ENCODE measurements at regions not wholly inside any gene's neighbourhood (a gene's known extent, or its start where the extent isn't known, plus 50 kb on each side); places are given as distances from the start of the nearest gene placed in this dataset.

GRCh38 chr6:139442188-139442671 lies 67.8 kb upstream of the CITED2 start (continued):
- TF ChIP-seq ZNF766 (CRISPR knock-in tag; conservative IDR thresholded peaks at IDR 0.05) (0 out of 2 replicates have a peak, but pooled peaks have one; percentile 47), ZNF583 (CRISPR knock-in tag; IDR thresholded peaks at IDR 0.05) (peak; percentile 70; the same call in 1 of the 2 replicates), SMARCE1 (IDR thresholded peaks at IDR 0.05) (0 out of 2 replicates have a peak, but pooled peaks have one; percentile 19), SIN3B (IDR thresholded peaks at IDR 0.05; ENCODE audit: low read depth) (no peak)

- H2AFZ ChIP-seq (ENCODE audit: low read depth, low read length), result peak overlapping the region; percentile 76
- CTCF ChIA-PET (ENCODE audit: low intra/inter-chr PET ratio), result no interaction called here
- ATAC-seq (peak; percentile 28; the same call in 2 of the 3 replicates), FAIRE-seq (peak; percentile 6), DNase-seq (ENCODE audit: extremely low read depth in 1 of 4, low spot score in 3 of 4) (no peak)
- no peaks in the 10 kb centered on the region for H3K27me3 ChIP-seq (ENCODE audit: control insufficient read depth in 2 of 2, insufficient read depth in 2 of 2, low read length in 2 of 2)
- POLR2A ChIA-PET, result interaction anchor here (0.9 to 3.2 kb wide), 9 partner anchors 10 to 67 kb away, joined by 3 to 14 read pairs (median 5); partner anchors contain the start of gene CITED2
- H3K36me3 ChIP-seq (ENCODE audit: control insufficient read depth, insufficient read depth, low read length), result no peaks in the 10 kb centered on the region; the same call in 2 of the 3 replicates
- H3K9me3 ChIP-seq (replicated peaks; ENCODE audit: control insufficient read depth, insufficient read depth, low read depth, low read length), result no peaks in the 10 kb centered on the region
- in situ Hi-C loops (cut with MboI) (no loop called here), intact Hi-C loops (cut with micrococcal nuclease) (no loop called here)
- H3K4me2 ChIP-seq (ENCODE audit: insufficient read depth, low read length), result 0 out of 2 replicates have a peak overlapping the region, but pooled peaks have one; percentile 2
- H3K9me1 ChIP-seq (ENCODE audit: control insufficient read depth, insufficient read depth, low read length), result no peaks in the 10 kb centered on the region
- peaks cover 15 to 36% of the 10 kb centered on the region in 2 experiments for H3K4me1 ChIP-seq (replicated peaks in 1 of 2; ENCODE audit: control insufficient read depth in 2 of 2, insufficient read depth in 2 of 2, low read length in 2 of 2)
- no peak overlapping the region for H3K9ac ChIP-seq (ENCODE audit: insufficient read depth in 1 of 2, low read depth in 2 of 2, low read length in 2 of 2)
- 55% methylated on average over 6 of the region's 6 CpGs for WGBS (ENCODE audit: insufficient coverage, low coverage, missing lambda C conversion rate)
- no TSS peak for BruUV-seq (replicated peaks)
- no peaks in the 10 kb centered on the region for H3K79me2 ChIP-seq (ENCODE audit: control insufficient read depth, insufficient read depth, low read length)
- no peaks in the 10 kb centered on the region for H4K20me1 ChIP-seq (replicated peaks; ENCODE audit: control insufficient read depth, insufficient read depth, low read length)
- no peak overlapping the region for H3K27ac ChIP-seq (ENCODE audit: extremely low read depth, low read depth, low read length)
- H3K4me3 ChIP-seq, result no peak overlapping the region
- TF ChIP-seq NFRKB (IDR thresholded peaks at IDR 0.05; ENCODE audit: low read depth) (no peak), L3MBTL2 (IDR thresholded peaks at IDR 0.05) (no peak), ZNF584 (CRISPR knock-in tag; IDR thresholded peaks at IDR 0.05; ENCODE audit: low read depth) (no peak), HDAC8 (tag; IDR thresholded peaks at IDR 0.05) (no peak), MAFG (tag; conservative IDR thresholded peaks at IDR 0.05) (no peak), ZNF347 (CRISPR knock-in tag; IDR thresholded peaks at IDR 0.05; ENCODE audit: low read depth) (no peak), ZNF143 (CRISPR knock-in tag; IDR thresholded peaks at IDR 0.05) (no peak), LEF1 (IDR thresholded peaks at IDR 0.05) (no peak), ZFP1 (CRISPR knock-in tag; IDR thresholded peaks at IDR 0.05) (no peak), RCOR1 (IDR thresholded peaks at IDR 0.05; ENCODE audit: borderline replicate concordance in 1 of 2, low read depth in 2 of 2, low read length in 2 of 2) (no peak), ELF1 (tag; IDR thresholded peaks at IDR 0.05) (no peak), ADNP (tag; IDR thresholded peaks at IDR 0.05) (no peak), ZSCAN32 (CRISPR knock-in tag; IDR thresholded peaks at IDR 0.05) (no peak), YBX1 (IDR thresholded peaks at IDR 0.05) (no peak)
- TF ChIP-seq, protein P1, sequence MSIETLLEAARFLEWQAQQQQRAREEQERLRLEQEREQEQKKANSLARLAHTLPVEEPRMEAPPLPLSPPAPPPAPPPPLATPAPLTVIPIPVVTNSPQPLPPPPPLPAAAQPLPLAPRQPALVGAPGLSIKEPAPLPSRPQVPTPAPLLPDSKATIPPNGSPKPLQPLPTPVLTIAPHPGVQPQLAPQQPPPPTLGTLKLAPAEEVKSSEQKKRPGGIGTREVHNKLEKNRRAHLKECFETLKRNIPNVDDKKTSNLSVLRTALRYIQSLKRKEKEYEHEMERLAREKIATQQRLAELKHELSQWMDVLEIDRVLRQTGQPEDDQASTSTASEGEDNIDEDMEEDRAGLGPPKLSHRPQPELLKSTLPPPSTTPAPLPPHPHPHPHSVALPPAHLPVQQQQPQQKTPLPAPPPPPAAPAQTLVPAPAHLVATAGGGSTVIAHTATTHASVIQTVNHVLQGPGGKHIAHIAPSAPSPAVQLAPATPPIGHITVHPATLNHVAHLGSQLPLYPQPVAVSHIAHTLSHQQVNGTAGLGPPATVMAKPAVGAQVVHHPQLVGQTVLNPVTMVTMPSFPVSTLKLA (conservative IDR thresholded peaks at IDR 0.05), result no peak
- TF ChIP-seq, protein P2, sequence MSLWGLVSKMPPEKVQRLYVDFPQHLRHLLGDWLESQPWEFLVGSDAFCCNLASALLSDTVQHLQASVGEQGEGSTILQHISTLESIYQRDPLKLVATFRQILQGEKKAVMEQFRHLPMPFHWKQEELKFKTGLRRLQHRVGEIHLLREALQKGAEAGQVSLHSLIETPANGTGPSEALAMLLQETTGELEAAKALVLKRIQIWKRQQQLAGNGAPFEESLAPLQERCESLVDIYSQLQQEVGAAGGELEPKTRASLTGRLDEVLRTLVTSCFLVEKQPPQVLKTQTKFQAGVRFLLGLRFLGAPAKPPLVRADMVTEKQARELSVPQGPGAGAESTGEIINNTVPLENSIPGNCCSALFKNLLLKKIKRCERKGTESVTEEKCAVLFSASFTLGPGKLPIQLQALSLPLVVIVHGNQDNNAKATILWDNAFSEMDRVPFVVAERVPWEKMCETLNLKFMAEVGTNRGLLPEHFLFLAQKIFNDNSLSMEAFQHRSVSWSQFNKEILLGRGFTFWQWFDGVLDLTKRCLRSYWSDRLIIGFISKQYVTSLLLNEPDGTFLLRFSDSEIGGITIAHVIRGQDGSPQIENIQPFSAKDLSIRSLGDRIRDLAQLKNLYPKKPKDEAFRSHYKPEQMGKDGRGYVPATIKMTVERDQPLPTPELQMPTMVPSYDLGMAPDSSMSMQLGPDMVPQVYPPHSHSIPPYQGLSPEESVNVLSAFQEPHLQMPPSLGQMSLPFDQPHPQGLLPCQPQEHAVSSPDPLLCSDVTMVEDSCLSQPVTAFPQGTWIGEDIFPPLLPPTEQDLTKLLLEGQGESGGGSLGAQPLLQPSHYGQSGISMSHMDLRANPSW (CRISPR knock-in tag; IDR thresholded peaks at IDR 0.05), result 0 out of 2 replicates have a peak, but pooled peaks have one; percentile 61
Measured at GRCh38 chr6:139439349-139439748, 64.9 kb upstream of the CITED2 start.

Data from K562 (cell line).